ENCODE measurements at regions not wholly inside any gene's neighbourhood (a gene's known extent, or its start where the extent isn't known, plus 50 kb on each side); places are given as distances from the start of the nearest gene placed in this dataset.

DNA sequence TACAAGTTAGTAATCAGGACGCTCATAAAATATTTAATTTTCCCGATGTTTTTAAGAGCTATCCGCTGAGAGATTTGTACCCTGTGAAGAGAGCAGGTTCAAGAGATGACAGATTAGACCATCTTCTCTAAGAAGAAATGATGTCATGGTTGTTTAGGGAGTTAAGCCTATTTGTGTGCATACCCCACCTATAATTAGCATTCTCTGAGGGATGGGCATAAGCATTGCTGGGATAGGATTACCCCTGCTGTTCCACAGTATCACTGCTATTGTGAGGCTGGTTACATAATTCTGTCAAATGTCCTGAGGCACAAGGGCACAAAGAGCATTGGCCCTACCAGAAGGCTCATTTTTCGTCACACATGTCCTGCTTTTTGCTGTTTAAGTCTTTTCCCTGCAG lies 687.0 kb downstream of the CETN3 start:
- TF ChIP-seq, protein P1, sequence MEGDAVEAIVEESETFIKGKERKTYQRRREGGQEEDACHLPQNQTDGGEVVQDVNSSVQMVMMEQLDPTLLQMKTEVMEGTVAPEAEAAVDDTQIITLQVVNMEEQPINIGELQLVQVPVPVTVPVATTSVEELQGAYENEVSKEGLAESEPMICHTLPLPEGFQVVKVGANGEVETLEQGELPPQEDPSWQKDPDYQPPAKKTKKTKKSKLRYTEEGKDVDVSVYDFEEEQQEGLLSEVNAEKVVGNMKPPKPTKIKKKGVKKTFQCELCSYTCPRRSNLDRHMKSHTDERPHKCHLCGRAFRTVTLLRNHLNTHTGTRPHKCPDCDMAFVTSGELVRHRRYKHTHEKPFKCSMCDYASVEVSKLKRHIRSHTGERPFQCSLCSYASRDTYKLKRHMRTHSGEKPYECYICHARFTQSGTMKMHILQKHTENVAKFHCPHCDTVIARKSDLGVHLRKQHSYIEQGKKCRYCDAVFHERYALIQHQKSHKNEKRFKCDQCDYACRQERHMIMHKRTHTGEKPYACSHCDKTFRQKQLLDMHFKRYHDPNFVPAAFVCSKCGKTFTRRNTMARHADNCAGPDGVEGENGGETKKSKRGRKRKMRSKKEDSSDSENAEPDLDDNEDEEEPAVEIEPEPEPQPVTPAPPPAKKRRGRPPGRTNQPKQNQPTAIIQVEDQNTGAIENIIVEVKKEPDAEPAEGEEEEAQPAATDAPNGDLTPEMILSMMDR (IDR thresholded peaks at IDR 0.05; ENCODE audit: control extremely low read depth in 1 of 3, insufficient read depth in 1 of 3, low read depth in 1 of 3, low read length in 3 of 3) = no peak
- TF ChIP-seq SUZ12 (IDR thresholded peaks at IDR 0.05; ENCODE audit: low read length) (no peak), POLR2AphosphoS5 (IDR thresholded peaks at IDR 0.05; ENCODE audit: low read depth, low read length) (no peak), ZNF274 (IDR thresholded peaks at IDR 0.05; ENCODE audit: borderline replicate concordance, extremely low read depth, low read length) (no peak), POU5F1 (IDR thresholded peaks at IDR 0.05; ENCODE audit: low read depth, low read length) (no peak), SP2 (IDR thresholded peaks at IDR 0.05; ENCODE audit: low read length) (no peak)
- TF ChIP-seq, protein P2, sequence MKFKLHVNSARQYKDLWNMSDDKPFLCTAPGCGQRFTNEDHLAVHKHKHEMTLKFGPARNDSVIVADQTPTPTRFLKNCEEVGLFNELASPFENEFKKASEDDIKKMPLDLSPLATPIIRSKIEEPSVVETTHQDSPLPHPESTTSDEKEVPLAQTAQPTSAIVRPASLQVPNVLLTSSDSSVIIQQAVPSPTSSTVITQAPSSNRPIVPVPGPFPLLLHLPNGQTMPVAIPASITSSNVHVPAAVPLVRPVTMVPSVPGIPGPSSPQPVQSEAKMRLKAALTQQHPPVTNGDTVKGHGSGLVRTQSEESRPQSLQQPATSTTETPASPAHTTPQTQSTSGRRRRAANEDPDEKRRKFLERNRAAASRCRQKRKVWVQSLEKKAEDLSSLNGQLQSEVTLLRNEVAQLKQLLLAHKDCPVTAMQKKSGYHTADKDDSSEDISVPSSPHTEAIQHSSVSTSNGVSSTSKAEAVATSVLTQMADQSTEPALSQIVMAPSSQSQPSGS (IDR thresholded peaks at IDR 0.05; ENCODE audit: low read length) = no peak
- TF ChIP-seq, protein P3, sequence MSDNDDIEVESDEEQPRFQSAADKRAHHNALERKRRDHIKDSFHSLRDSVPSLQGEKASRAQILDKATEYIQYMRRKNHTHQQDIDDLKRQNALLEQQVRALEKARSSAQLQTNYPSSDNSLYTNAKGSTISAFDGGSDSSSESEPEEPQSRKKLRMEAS (IDR thresholded peaks at IDR 0.05) = no peak
